GM21737 (cell line): ENCODE measurements at regions not wholly inside any gene's neighbourhood (a gene's known extent, or its start where the extent isn't known, plus 50 kb on each side); places are given as distances from the start of the nearest gene placed in this dataset.
A peak's percentile ranks its signal among the peaks of the same experiment; 100 is the strongest.
"Not testable (repeated sequence)": the region's sequence is repeated elsewhere in the genome, so short reads cannot be mapped to it uniquely, and the experiment has no call there.

Source experiments
- ATAC-seq: cut with Tn5 transposase; IDR thresholded peaks from one replicate; pipeline ENCODE4 v1.9.1; 2021; ENCODE audit warnings: mild to moderate bottlenecking, moderate library complexity; ENCODE audit not compliant: unreplicated experiment

DNA sequence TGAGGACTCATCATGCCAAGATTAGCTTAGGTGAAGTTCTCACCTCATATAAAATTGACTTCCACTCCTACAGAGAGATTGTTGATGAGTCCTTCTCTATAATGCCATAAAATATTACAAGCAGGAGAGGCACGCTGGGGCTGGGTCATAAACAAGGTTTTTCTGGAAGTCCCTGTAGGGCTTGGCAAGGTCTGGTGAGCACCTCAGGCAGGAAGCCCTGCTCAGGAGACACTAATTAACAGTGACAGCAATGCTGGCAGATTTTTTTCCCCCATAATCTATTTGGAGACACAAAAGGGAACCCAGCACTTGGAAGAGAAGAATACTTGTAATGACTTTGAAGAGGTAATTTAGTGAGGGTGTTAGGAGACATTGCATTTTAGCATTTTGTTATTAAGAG is 118.7 kb downstream of the DIRAS2 start:
- ATAC-seq = no peak

DNA sequence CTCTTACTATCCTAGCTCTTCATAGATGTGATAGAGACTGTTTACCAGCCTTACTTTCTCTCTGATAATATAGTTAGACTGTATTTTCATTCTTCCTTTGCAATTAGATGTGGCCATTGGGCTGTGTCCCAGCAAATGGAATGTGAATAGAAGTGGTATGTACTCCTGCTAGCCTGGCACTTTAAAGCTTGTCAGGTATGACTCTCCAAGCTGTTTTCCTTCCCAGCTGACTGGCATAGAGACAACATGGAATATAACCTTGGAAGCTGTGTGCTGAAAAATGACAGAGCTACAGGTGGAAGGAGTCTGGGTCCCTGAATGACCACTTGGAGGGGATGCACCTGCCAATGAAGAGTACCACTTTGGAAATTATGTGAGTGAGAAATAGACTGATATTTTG is 116.2 kb downstream of the DIRAS2 start:
- ATAC-seq = no peak

DNA sequence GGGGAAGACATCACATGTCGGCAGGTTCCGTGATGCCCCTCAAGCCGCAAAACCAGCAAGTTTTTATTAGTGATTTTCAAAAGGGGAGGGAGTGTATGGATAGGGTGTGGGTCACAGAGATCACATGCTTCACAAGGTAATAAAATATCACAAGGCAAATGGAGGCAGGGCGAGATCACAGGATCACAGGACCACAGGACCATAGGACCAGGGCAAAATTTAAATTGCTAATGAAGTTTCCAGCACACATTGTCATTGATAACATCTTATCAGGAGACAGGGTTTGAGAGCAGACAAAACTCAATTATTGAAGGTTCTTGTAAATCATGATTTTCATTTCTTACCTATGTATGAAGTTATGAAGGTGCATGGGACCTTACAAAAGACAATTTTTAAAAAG is 106.5 kb downstream of the DIRAS2 start:
- ATAC-seq = not testable (repeated sequence)

DNA sequence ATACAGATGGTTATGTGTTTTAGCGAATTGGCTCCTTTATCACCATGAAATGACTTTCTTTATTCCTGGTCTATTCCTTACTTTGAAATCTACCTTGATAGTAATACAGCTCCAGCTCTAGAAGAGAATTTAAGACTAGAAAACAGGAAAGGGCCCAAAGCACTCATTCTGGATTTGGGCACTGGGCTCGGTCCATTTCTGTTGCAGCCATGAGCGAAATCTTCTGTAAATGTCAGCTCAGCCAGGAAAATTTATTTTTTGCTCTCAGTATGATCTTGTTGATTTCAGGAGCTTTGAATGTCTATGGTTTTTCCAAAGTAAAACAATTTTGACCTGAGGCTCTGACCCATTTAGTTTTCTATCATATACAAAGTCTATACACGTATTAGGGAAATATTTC is 104.1 kb downstream of the DIRAS2 start:
- no peak for ATAC-seq

GRCh38 chr9:90539286-90539685 is 103.3 kb downstream of the DIRAS2 start:
- no peak for ATAC-seq

DNA sequence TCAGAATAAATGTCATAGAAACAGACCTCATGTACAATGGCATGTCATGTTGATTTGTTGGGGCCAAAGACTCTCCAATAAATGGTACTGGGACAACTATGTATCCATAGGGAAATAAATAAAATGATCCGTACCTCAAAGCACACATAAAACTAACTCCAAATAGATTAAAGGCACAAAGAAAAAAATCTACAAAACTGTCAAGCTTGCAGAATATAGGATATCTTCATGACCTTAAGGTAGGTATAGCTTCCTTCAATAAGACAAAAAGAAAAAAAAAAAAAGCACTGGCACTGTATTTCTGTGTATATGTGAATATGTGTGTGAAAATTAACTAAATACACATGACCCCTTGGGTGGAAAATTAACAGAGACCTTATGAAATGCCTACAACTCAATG is 101.9 kb downstream of the DIRAS2 start:
- ATAC-seq = no peak

DNA sequence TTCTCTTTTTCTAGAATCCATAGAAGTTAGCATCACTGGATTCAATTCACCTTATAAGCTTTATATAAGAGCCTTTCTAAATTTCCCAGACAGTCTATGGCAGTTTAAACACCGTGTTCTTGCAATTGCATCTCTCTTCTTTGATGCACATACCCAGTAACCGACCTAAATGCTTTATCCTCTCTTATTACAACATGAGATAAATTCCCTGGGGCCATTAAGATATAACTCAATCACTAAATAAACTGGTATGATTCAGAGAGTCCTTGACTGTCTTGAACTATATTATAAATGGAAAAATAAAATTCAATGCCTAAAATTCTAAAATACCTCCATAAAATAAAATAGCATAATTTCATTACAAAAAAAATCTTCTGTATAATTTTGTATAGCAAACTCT is 98.1 kb downstream of the DIRAS2 start:
- no peak for ATAC-seq

- no peak for ATAC-seq
Measured at GRCh38 chr9:90546200-90546599, 96.4 kb downstream of the DIRAS2 start.

DNA sequence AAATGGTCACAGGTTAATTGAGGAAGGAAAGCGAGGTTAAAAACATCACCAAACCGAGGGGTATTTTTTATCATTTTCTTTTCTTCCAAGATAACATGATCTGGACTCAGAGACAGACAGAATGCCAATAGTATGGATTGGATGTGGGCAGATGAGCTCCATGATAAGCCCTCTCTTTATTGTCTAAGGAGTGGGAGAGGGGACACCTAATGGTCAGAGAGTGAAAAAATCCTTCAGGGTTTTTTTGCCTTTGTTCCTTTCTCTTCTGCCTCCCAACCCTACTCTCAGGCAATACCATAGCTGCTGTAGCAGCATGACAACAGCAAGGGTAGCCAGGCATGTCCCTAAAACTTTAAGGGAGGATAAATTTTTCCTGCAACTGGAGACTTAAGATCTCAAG is 94.7 kb downstream of the DIRAS2 start:
- no peak for ATAC-seq

- peak; percentile 72 for ATAC-seq
Measured at GRCh38 chr9:90552317-90552716, 90.3 kb downstream of the DIRAS2 start.

GRCh38 chr9:90555351-90556057 is 87.1 kb downstream of the DIRAS2 start:
- no peak for ATAC-seq

- ATAC-seq = no peak
Measured at GRCh38 chr9:90556897-90557675, 85.5 kb downstream of the DIRAS2 start.

DNA sequence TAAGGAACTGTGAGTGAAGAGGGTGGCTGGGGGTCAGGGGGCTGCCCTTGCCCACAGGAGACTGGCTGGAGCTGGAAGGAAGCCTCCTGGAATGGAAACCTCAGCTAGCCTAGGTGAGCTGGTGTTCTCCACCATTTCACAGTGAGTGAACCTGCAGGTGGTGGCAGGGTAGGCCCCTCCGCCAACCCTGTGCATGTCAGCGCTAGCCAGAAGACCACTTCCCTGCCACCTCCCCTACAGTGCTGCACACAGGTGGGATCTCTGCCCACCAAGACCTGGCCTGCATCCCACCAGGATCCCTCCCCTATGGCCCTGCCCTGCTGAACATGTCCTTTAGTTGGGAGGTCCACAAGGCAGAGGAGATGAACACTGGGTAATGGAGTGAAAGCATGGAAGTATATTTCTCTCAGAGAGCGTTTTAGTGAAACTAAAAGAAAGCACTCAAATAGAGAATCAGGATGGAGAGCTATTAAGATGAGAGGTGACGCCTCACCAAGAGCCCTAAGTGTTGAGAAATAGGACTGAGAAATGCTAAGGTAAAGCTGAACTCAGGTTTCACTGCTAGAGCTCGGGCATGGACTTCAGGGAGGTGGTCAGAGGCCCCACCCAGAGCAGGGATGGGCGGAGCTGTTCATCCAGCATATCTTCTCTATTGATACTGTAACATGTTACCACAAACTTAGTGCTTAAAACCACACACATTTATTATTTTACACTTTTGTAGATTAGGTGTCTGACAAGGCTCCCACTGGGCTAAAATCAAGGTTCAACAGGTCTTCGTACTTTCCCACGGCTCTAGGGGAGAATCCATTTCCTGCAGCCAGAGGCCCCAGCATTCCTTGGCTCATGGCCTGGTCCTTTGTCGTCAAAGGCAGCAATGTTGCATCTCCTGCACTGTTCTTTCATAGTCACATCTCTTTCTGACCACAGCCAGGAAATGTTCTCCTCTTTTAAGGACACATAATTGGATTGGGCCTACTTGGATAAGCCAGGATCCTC is 83.2 kb downstream of the DIRAS2 start:
- ATAC-seq = no peak
